NOMO-1 treated with DMSO at 0.1 percent for 48 hours (cell line): ENCODE measurements at regions not wholly inside any gene's neighbourhood (a gene's known extent, or its start where the extent isn't known, plus 50 kb on each side); places are given as distances from the start of the nearest gene placed in this dataset.
A peak's percentile ranks its signal among the peaks of the same experiment; 100 is the strongest.
"Not testable (repeated sequence)": the region's sequence is repeated elsewhere in the genome, so short reads cannot be mapped to it uniquely, and the experiment has no call there.

Experiments
- DNase-seq: peaks from one replicate; lab custom pipeline; 2025; ENCODE audit not compliant: unreplicated experiment; lab: John Stamatoyannopoulos, UW

- not testable (repeated sequence) for DNase-seq
These were observed 109.7 kb upstream of the ZNG1E start for GRCh38 chr9:65566018-65566417.

- not testable (repeated sequence) for DNase-seq
These were observed 156.7 kb upstream of the ZNG1E start for GRCh38 chr9:65519018-65519417.

- not testable (repeated sequence) for DNase-seq
These were observed 161.3 kb upstream of the ZNG1E start for GRCh38 chr9:65514465-65514864.

- not testable (repeated sequence) for DNase-seq
These were observed 167.8 kb upstream of the ZNG1E start for GRCh38 chr9:65507897-65508296.

- DNase-seq: not testable (repeated sequence)
These were observed 171.0 kb upstream of the ZNG1E start for GRCh38 chr9:65504686-65505085.

- not testable (repeated sequence) for DNase-seq
These were observed 172.0 kb upstream of the ZNG1E start for GRCh38 chr9:65503696-65504095.

GRCh38 chr9:65482890-65483289, 192.8 kb upstream of the ZNG1E start:
- DNase-seq: not testable (repeated sequence)

- DNase-seq: not testable (repeated sequence)
These were observed 194.4 kb upstream of the ZNG1E start for GRCh38 chr9:65481291-65481690.

- not testable (repeated sequence) for DNase-seq
These were observed 189.9 kb upstream of the FOXD4L5 start for GRCh38 chr9:65474891-65475290.

- DNase-seq: peak; percentile 76
These were observed 188.2 kb upstream of the FOXD4L5 start for GRCh38 chr9:65473059-65473822.

- not testable (repeated sequence) for DNase-seq
These were observed 186.1 kb upstream of the FOXD4L5 start for GRCh38 chr9:65471106-65471505.

- not testable (repeated sequence) for DNase-seq
These were observed 182.1 kb upstream of the FOXD4L5 start for GRCh38 chr9:65466911-65467734.

- not testable (repeated sequence) for DNase-seq
These were observed 180.4 kb upstream of the FOXD4L5 start for GRCh38 chr9:65465246-65465895.

- DNase-seq: not testable (repeated sequence)
These were observed 177.5 kb upstream of the FOXD4L5 start for GRCh38 chr9:65462476-65462875.

- DNase-seq: no peak
These were observed 174.8 kb upstream of the FOXD4L5 start for GRCh38 chr9:65459756-65460320.

- no peak for DNase-seq
These were observed 174.0 kb upstream of the FOXD4L5 start for GRCh38 chr9:65458992-65459391.

- DNase-seq: no peak
These were observed 173.5 kb upstream of the FOXD4L5 start for GRCh38 chr9:65458465-65458864.

- not testable (repeated sequence) for DNase-seq
These were observed 172.0 kb upstream of the FOXD4L5 start for GRCh38 chr9:65456991-65457390.

- DNase-seq: not testable (repeated sequence)
These were observed 171.0 kb upstream of the FOXD4L5 start for GRCh38 chr9:65455751-65456647.

GRCh38 chr9:65455136-65455535, 170.1 kb upstream of the FOXD4L5 start:
- DNase-seq: not testable (repeated sequence)
